Astrocyte of the spinal cord (primary cell): ENCODE measurements at regions not wholly inside any gene's neighbourhood (a gene's known extent, or its start where the extent isn't known, plus 50 kb on each side); places are given as distances from the start of the nearest gene placed in this dataset.

Experiments
- DNase-seq: peaks from one replicate; pipeline ENCODE4 v3.0.0; 2011; ENCODE audit warnings: low read depth, low spot score
- H3K4me3 ChIP-seq: 2 replicates; pipeline ENCODE4 v1.5.1; 2011; ENCODE audit warnings: low read depth, mild to moderate bottlenecking, low read length, moderate library complexity
- CTCF ChIP-seq: IDR thresholded peaks from 2 replicates; pipeline ENCODE4 v1.5.1; 2012; ENCODE audit warnings: low read depth, mild to moderate bottlenecking, low read length, inconsistent platforms
- in situ Hi-C: cut with HindIII; loops from 2 replicates; pipeline ENCODE4 v1.10.0; 2017; ENCODE audit warnings: low sequenced_read_pairs

- no peak for TF ChIP-seq CTCF
- DNase-seq = no peak
- in situ Hi-C loops = no loop called here
- H3K4me3 ChIP-seq = no peak overlapping the region
Observed at GRCh38 chr9:71624728-71625127, 143.6 kb downstream of the CEMIP2 start.

- DNase-seq = no peak
- no peak for TF ChIP-seq CTCF
- no peak overlapping the region for H3K4me3 ChIP-seq
- in situ Hi-C loops = no loop called here
Observed at GRCh38 chr9:71620746-71621145, 147.6 kb downstream of the CEMIP2 start.

GRCh38 chr9:71620331-71620730 is 148.0 kb downstream of the CEMIP2 start:
- in situ Hi-C loops = no loop called here
- no peak overlapping the region for H3K4me3 ChIP-seq
- TF ChIP-seq CTCF = no peak
- DNase-seq = no peak

GRCh38 chr9:71619926-71620325 is 148.4 kb downstream of the CEMIP2 start:
- H3K4me3 ChIP-seq = no peak overlapping the region
- TF ChIP-seq CTCF = no peak
- no peak for DNase-seq
- in situ Hi-C loops = no loop called here

GRCh38 chr9:71614409-71615010 is 153.8 kb downstream of the CEMIP2 start:
- in situ Hi-C loops = no loop called here
- no peak overlapping the region for H3K4me3 ChIP-seq
- no peak for TF ChIP-seq CTCF
- no peak for DNase-seq

- TF ChIP-seq CTCF = no peak
- in situ Hi-C loops = no loop called here
- no peak for DNase-seq
- no peak overlapping the region for H3K4me3 ChIP-seq
Observed at GRCh38 chr9:71612889-71613288, 155.4 kb downstream of the CEMIP2 start.

- DNase-seq = no peak
- no peak overlapping the region for H3K4me3 ChIP-seq
- TF ChIP-seq CTCF = no peak
- in situ Hi-C loops = no loop called here
Observed at GRCh38 chr9:71609448-71609830, 158.9 kb downstream of the CEMIP2 start.
